ENCODE measurements at regions not wholly inside any gene's neighbourhood (a gene's known extent, or its start where the extent isn't known, plus 50 kb on each side); places are given as distances from the start of the nearest gene placed in this dataset.

GRCh38 chr13:24097064-24097463 lies 63.5 kb upstream of the SPATA13 start:
- H3K4me3 ChIP-seq (ENCODE audit: low read depth, low read length) = no peak overlapping the region
- DNase-seq (ENCODE audit: low read depth) = peak; percentile 19
- no peak for TF ChIP-seq CTCF (IDR thresholded peaks at IDR 0.05; ENCODE audit: insufficient read depth, low read length, poor library complexity, severe bottlenecking)

GRCh38 chr13:24097667-24098066 lies 62.9 kb upstream of the SPATA13 start:
- Histone ChIP-seq H3K36me3 (ENCODE audit: control insufficient read depth, insufficient read depth, low read length) (no peaks in the 10 kb centered on the region), H3K27me3 (ENCODE audit: control insufficient read depth, insufficient read depth, low read length) (no peaks in the 10 kb centered on the region), H3K4me3 (ENCODE audit: low read depth, low read length) (no peak overlapping the region)
- no peak for DNase-seq (ENCODE audit: low read depth)
- TF ChIP-seq CTCF (IDR thresholded peaks at IDR 0.05; ENCODE audit: insufficient read depth, low read length, poor library complexity, severe bottlenecking) = no peak

More at GRCh38 chr13:24097064-24097463, 63.5 kb upstream of the SPATA13 start:
- no peaks in the 10 kb centered on the region for H3K27me3 ChIP-seq (ENCODE audit: control insufficient read depth, insufficient read depth, low read length)
- no peaks in the 10 kb centered on the region for H3K36me3 ChIP-seq (ENCODE audit: control insufficient read depth, insufficient read depth, low read length)

GRCh38 chr13:24099490-24099889 lies 61.0 kb upstream of the SPATA13 start:
- DNase-seq (ENCODE audit: low read depth) = no peak
- no peaks in the 10 kb centered on the region for H3K27me3 ChIP-seq (ENCODE audit: control insufficient read depth, insufficient read depth, low read length)
- no peak for TF ChIP-seq CTCF (IDR thresholded peaks at IDR 0.05; ENCODE audit: insufficient read depth, low read length, poor library complexity, severe bottlenecking)
- no peak overlapping the region for H3K4me3 ChIP-seq (ENCODE audit: low read depth, low read length)
- H3K36me3 ChIP-seq (ENCODE audit: control insufficient read depth, insufficient read depth, low read length) = no peaks in the 10 kb centered on the region

GRCh38 chr13:24100188-24100587 lies 60.3 kb upstream of the SPATA13 start:
- TF ChIP-seq CTCF (IDR thresholded peaks at IDR 0.05; ENCODE audit: insufficient read depth, low read length, poor library complexity, severe bottlenecking) = no peak
- no peak for DNase-seq (ENCODE audit: low read depth)
- Histone ChIP-seq H3K4me3 (ENCODE audit: low read depth, low read length) (no peak overlapping the region), H3K36me3 (ENCODE audit: control insufficient read depth, insufficient read depth, low read length) (no peaks in the 10 kb centered on the region), H3K27me3 (ENCODE audit: control insufficient read depth, insufficient read depth, low read length) (no peaks in the 10 kb centered on the region)

- H3K36me3 ChIP-seq (ENCODE audit: control insufficient read depth, insufficient read depth, low read length) = no peaks in the 10 kb centered on the region
- DNase-seq (ENCODE audit: low read depth) = no peak
- no peak overlapping the region for H3K4me3 ChIP-seq (ENCODE audit: low read depth, low read length)
- H3K27me3 ChIP-seq (ENCODE audit: control insufficient read depth, insufficient read depth, low read length) = no peaks in the 10 kb centered on the region
- no peak for TF ChIP-seq CTCF (IDR thresholded peaks at IDR 0.05; ENCODE audit: insufficient read depth, low read length, poor library complexity, severe bottlenecking)
Measured at GRCh38 chr13:24103782-24104372, 56.6 kb upstream of the SPATA13 start.

- DNase-seq (ENCODE audit: low read depth) = no peak
- no peaks in the 10 kb centered on the region for H3K36me3 ChIP-seq (ENCODE audit: control insufficient read depth, insufficient read depth, low read length)
- no peak for TF ChIP-seq CTCF (IDR thresholded peaks at IDR 0.05; ENCODE audit: insufficient read depth, low read length, poor library complexity, severe bottlenecking)
- no peak overlapping the region for H3K4me3 ChIP-seq (ENCODE audit: low read depth, low read length)
- H3K27me3 ChIP-seq (ENCODE audit: control insufficient read depth, insufficient read depth, low read length) = no peaks in the 10 kb centered on the region
Measured at GRCh38 chr13:24104723-24105122, 55.8 kb upstream of the SPATA13 start.
